ENCODE measurements at regions not wholly inside any gene's neighbourhood (a gene's known extent, or its start where the extent isn't known, plus 50 kb on each side); places are given as distances from the start of the nearest gene placed in this dataset.
"Not testable (repeated sequence)": the region's sequence is repeated elsewhere in the genome, so short reads cannot be mapped to it uniquely, and the experiment has no call there.

- peak overlapping the region; percentile 50 for H3K4me2 ChIP-seq
- CTCF ChIA-PET; DNase-seq (ENCODE audit: low read depth in 1 of 2, low spot score in 1 of 2); H3K4me3 ChIP-seq; H3K9me3 ChIP-seq; FAIRE-seq; POLR2A ChIA-PET: not testable (repeated sequence)
- peak in 1 of 2 experiments; percentile 62; a peak in 3 of 6 replicates for ATAC-seq
- 15% methylated on average over 5 of the region's 5 CpGs for WGBS (ENCODE audit: missing lambda C conversion rate)
- TF ChIP-seq CEBPB (IDR thresholded peaks at IDR 0.05), result peak in 1 of 2 experiments; percentile 53; a peak in 2 of 4 replicates
- H3K4me1 ChIP-seq, result peaks cover 29% of the 10 kb centered on the region
- H3K27ac ChIP-seq, result peak overlapping the region; percentile 77 to 83
These were observed 99.5 kb downstream of the ZNF737 start for GRCh38 chr19:20465922-20466637.

- CTCF ChIA-PET, result no interaction called here
- DNase-seq (ENCODE audit: low read depth in 1 of 2, low spot score in 1 of 2) (no peak), ATAC-seq (no peak), FAIRE-seq (peak; percentile 28)
- TF ChIP-seq CHD2 (IDR thresholded peaks at IDR 0.05; ENCODE audit: low read length, partially characterized antibody) (no peak), E2F6 (IDR thresholded peaks at IDR 0.05; ENCODE audit: borderline replicate concordance, low read depth) (no peak)
- peaks cover 14% of the 10 kb centered on the region for H3K4me1 ChIP-seq
- H3K27ac ChIP-seq, result no peak overlapping the region
- no peak overlapping the region for H3K4me2 ChIP-seq
- 38% methylated on average over 2 of the region's 2 CpGs for WGBS (ENCODE audit: missing lambda C conversion rate)
- no peak overlapping the region for H3K4me3 ChIP-seq
- no peaks in the 10 kb centered on the region for H3K9me3 ChIP-seq
- POLR2A ChIA-PET, result no interaction called here
These were observed 112.1 kb downstream of the ZNF737 start for GRCh38 chr19:20453425-20453935.

GRCh38 chr19:20444202-20444885 is 121.2 kb downstream of the ZNF737 start:
- TF ChIP-seq CBX2 (IDR thresholded peaks at IDR 0.05; ENCODE audit: borderline replicate concordance, low read depth) (no peak), ESRRA (IDR thresholded peaks at IDR 0.05; ENCODE audit: borderline replicate concordance, low read length) (no peak), HEYL (CRISPR knock-in tag; IDR thresholded peaks at IDR 0.05) (no peak), TP53 (CRISPR knock-in tag; IDR thresholded peaks at IDR 0.05) (no peak)
- H3K9me3 ChIP-seq, result no peaks in the 10 kb centered on the region
- ChIA-PET POLR2A (no interaction called here), CTCF (no interaction called here)
- H3K4me2 ChIP-seq, result no peak overlapping the region
- ATAC-seq, result no peak
- 2% methylated on average over 5 of the region's 5 CpGs for WGBS (ENCODE audit: missing lambda C conversion rate)
- DNase-seq (ENCODE audit: low read depth in 1 of 2, low spot score in 1 of 2), result no peak
- no peak overlapping the region for H3K4me3 ChIP-seq
- peaks cover 13% of the 10 kb centered on the region for H3K4me1 ChIP-seq
- FAIRE-seq, result no peak
- no peak overlapping the region for H3K27ac ChIP-seq

GRCh38 chr19:20432266-20432842 is 133.2 kb downstream of the ZNF737 start:
- H3K9me3 ChIP-seq; H3K27ac ChIP-seq; DNase-seq (ENCODE audit: low read depth in 1 of 2, low spot score in 1 of 2); FAIRE-seq; ATAC-seq; H3K4me3 ChIP-seq; H3K4me2 ChIP-seq; CTCF ChIA-PET; H3K4me1 ChIP-seq; POLR2A ChIA-PET: not testable (repeated sequence)
- WGBS (ENCODE audit: missing lambda C conversion rate), result 23% methylated on average over 4 of the region's 4 CpGs

GRCh38 chr19:20431826-20432225 is 133.8 kb downstream of the ZNF737 start:
- ChIA-PET POLR2A (no interaction called here), CTCF (no interaction called here)
- no peaks in the 10 kb centered on the region for H3K4me1 ChIP-seq
- DNase-seq (ENCODE audit: low read depth in 1 of 2, low spot score in 1 of 2), result no peak
- no peak for FAIRE-seq
- ATAC-seq, result no peak
- WGBS (ENCODE audit: missing lambda C conversion rate), result 33% methylated on average over 4 of the region's 5 CpGs
- H3K4me2 ChIP-seq, result no peak overlapping the region
- no peak overlapping the region for H3K27ac ChIP-seq
- no peak overlapping the region for H3K4me3 ChIP-seq
- no peaks in the 10 kb centered on the region for H3K9me3 ChIP-seq
- TF ChIP-seq BCL3 (IDR thresholded peaks at IDR 0.05) (no peak), EHF (CRISPR knock-in tag; IDR thresholded peaks at IDR 0.05) (no peak), RFX5 (IDR thresholded peaks at IDR 0.05) (no peak), NR3C1 (IDR thresholded peaks at IDR 0.05) (no peak), CBX8 (IDR thresholded peaks at IDR 0.05) (no peak), HOXA7 (CRISPR knock-in tag; IDR thresholded peaks at IDR 0.05) (no peak), HEYL (CRISPR knock-in tag; IDR thresholded peaks at IDR 0.05) (no peak), JUN (IDR thresholded peaks at IDR 0.05) (no peak), REST (IDR thresholded peaks at IDR 0.05) (no peak), FOSL2 (IDR thresholded peaks at IDR 0.05) (no peak), FOSL2 (CRISPR knock-in tag; IDR thresholded peaks at IDR 0.05) (no peak), KDM5A (IDR thresholded peaks at IDR 0.05) (no peak), EHMT2 (IDR thresholded peaks at IDR 0.05; ENCODE audit: low read depth) (no peak), MYC (IDR thresholded peaks at IDR 0.05; ENCODE audit: borderline replicate concordance, low read length) (no peak), SREBF2 (IDR thresholded peaks at IDR 0.05) (no peak)
